CD4-positive, alpha-beta T cell (primary cell): ENCODE measurements at regions not wholly inside any gene's neighbourhood (a gene's known extent, or its start where the extent isn't known, plus 50 kb on each side); places are given as distances from the start of the nearest gene placed in this dataset.

Experiments
- ATAC-seq: fragments of 200-7000 bp; cut with Tn5 transposase; one replicate; pipeline ENCODE4 v1.10.0; 2022; ENCODE audit warnings: mild to moderate bottlenecking; ENCODE audit not compliant: poor library complexity
- CTCF ChIA-PET: fragments of 350-600 bp; sonication (Branson Sonifier 250); formaldehyde crosslinking; loops from one replicate; lab custom pipeline; 2021; ENCODE audit warnings: antibody characterized with exemption, inconsistent platforms; lab: Charles Lee
- POLR2A ChIA-PET: fragments of 350-600 bp; sonication (Branson Sonifier 250); formaldehyde crosslinking; loops from one replicate; lab custom pipeline; 2021; ENCODE audit warnings: antibody characterized with exemption, inconsistent platforms; lab: Charles Lee
- DNase-seq, 14 experiments: peaks; one replicate each; pipeline ENCODE4 v3.0.0-alpha.2; 2013 to 2020; ENCODE audit warnings: mixed read lengths in 2 of 14
- H3K27ac ChIP-seq, 2 donors: one replicate each; pipeline versions ENCODE4 v1.5.1 to v1.7.0; 2013; ENCODE audit warnings: low read length in 2 of 2, low read depth in 1 of 2, mild to moderate bottlenecking in 1 of 2
- H3K27me3 ChIP-seq, 2 experiments: 1 replicate in 1 of 2; 2 replicates in 1 of 2; pipeline versions ENCODE4 v1.6.1 to v1.7.0; 2013; ENCODE audit warnings: low read length in 2 of 2, control low read depth in 1 of 2, mild to moderate bottlenecking in 1 of 2, moderate library complexity in 1 of 2; ENCODE audit not compliant: insufficient read depth in 2 of 2, control insufficient read depth in 1 of 2
- H3K36me3 ChIP-seq: one replicate; pipeline ENCODE4 v1.6.1; 2013; ENCODE audit warnings: low read length, control low read depth; ENCODE audit not compliant: insufficient read depth
- H3K4me1 ChIP-seq: one replicate; pipeline ENCODE4 v1.6.1; 2013; ENCODE audit warnings: low read length, control low read depth; ENCODE audit not compliant: insufficient read depth
- H3K4me3 ChIP-seq: one replicate; pipeline ENCODE4 v1.5.1; 2013; ENCODE audit warnings: mild to moderate bottlenecking, low read length, moderate library complexity
- H3K9me3 ChIP-seq, 2 experiments: 1 replicate in 1 of 2; 2 replicates in 1 of 2; pipeline versions ENCODE4 v1.6.1 to v1.7.0; 2013; ENCODE audit warnings: low read length in 2 of 2, mild to moderate bottlenecking in 2 of 2, control low read depth in 1 of 2, moderate library complexity in 1 of 2; ENCODE audit not compliant: control insufficient read depth in 1 of 2, insufficient read depth in 1 of 2
- H3K27ac Mint-ChIP-seq: one replicate; pipeline ENCODE4 v1.8.0; 2020; ENCODE audit warnings: mixed read lengths
- H3K27me3 Mint-ChIP-seq: one replicate; pipeline ENCODE4 v1.8.0; 2021; ENCODE audit warnings: mixed read lengths
- H3K36me3 Mint-ChIP-seq: one replicate; pipeline ENCODE4 v1.8.0; 2021; ENCODE audit warnings: low read depth, mixed read lengths
- H3K4me1 Mint-ChIP-seq: one replicate; pipeline ENCODE4 v1.8.0; 2021; ENCODE audit warnings: low read depth, mixed read lengths
- H3K4me3 Mint-ChIP-seq: one replicate; pipeline ENCODE4 v1.8.0; 2020; ENCODE audit warnings: mild to moderate bottlenecking, mixed read lengths
- H3K9me3 Mint-ChIP-seq: one replicate; pipeline ENCODE4 v1.8.0; 2020; ENCODE audit warnings: mixed read lengths
- intact Hi-C, 2 experiments: fragments of 100-400 bp; cut with DNase I in 1 of 2; cut with micrococcal nuclease in 1 of 2; formaldehyde crosslinking; loops; one replicate each; pipeline versions ENCODE4 v1.15.1 to v1.9.0; 2023 to 2025; cut with DNase I, micrococcal nuclease
- TF ChIP-seq, protein P1 (sequence below): fragments of 200-600 bp; IDR thresholded peaks from one replicate; pipeline ENCODE4 v1.8.0; 2022; ENCODE audit warnings: antibody characterized with exemption, mild to moderate bottlenecking

DNA sequence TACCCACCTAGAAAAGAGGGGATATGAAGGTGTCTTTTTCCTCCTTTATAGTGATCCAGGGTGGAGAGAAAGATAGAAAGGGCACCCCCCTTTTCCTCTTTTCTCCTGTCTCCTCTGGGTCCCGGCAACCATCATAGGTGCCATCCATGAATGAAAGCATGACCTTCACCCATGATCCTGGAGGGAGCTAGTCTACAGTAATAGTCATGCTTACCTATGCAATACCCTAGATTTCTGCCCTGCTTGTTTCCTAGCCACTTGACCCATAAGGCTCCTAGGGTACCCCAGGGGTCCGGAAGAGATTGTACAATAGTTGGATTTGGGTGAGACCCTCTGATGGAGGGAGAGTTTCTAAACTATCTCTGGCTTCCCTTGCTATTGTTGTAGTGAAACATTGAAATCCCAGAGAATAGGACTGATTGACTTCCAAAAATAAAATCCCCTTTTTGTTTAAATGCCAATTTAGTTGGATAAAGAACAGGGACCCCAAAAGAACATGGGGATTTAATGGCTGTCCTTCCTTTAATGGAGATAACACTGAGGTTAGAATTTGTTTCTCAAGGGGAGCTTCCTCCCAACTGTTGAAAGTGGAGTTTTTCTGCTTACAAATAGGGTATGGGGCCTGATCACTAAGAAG is 366.8 kb upstream of the KHDRBS2 start:
- H3K4me3 Mint-ChIP-seq, result no peak overlapping the region

DNA sequence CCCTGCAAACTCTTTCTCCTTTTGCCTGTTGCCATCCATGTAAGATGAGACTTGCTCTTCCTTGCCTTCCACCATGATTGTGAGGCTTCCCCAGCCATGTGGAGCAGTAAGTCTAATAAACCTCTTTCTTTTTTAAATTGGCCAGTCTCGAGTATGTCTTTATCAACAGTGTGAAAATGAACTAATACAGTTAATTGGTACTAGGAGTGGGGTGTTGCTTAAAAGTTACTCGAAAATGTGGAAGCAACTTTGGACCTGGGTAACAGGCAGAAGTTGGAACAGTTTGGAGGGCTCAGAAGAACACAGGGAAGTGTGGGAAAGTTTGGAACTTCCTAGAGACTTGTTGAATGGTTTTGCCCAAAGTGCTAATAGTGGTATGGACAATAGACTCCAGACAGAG is 359.2 kb upstream of the KHDRBS2 start:
- H3K4me3 Mint-ChIP-seq, result no peak overlapping the region
- H3K9me3 ChIP-seq, result peaks cover 0 to 13% of the 10 kb centered on the region in 2 experiments
- H3K27me3 ChIP-seq, result no peaks in the 10 kb centered on the region
- peaks cover 26% of the 10 kb centered on the region for H3K9me3 Mint-ChIP-seq
- H3K27ac ChIP-seq, result no peak overlapping the region
- no peaks in the 10 kb centered on the region for H3K27me3 Mint-ChIP-seq
- no peaks in the 10 kb centered on the region for H3K36me3 ChIP-seq
- DNase-seq, result no peak
- CTCF ChIA-PET, result no interaction called here
- H3K36me3 Mint-ChIP-seq, result no peaks in the 10 kb centered on the region
- intact Hi-C loops, result no loop called here
- H3K4me3 ChIP-seq, result no peak overlapping the region
- no peak for ATAC-seq
- no peaks in the 10 kb centered on the region for H3K4me1 ChIP-seq
- TF ChIP-seq, protein P1, sequence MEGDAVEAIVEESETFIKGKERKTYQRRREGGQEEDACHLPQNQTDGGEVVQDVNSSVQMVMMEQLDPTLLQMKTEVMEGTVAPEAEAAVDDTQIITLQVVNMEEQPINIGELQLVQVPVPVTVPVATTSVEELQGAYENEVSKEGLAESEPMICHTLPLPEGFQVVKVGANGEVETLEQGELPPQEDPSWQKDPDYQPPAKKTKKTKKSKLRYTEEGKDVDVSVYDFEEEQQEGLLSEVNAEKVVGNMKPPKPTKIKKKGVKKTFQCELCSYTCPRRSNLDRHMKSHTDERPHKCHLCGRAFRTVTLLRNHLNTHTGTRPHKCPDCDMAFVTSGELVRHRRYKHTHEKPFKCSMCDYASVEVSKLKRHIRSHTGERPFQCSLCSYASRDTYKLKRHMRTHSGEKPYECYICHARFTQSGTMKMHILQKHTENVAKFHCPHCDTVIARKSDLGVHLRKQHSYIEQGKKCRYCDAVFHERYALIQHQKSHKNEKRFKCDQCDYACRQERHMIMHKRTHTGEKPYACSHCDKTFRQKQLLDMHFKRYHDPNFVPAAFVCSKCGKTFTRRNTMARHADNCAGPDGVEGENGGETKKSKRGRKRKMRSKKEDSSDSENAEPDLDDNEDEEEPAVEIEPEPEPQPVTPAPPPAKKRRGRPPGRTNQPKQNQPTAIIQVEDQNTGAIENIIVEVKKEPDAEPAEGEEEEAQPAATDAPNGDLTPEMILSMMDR, result no peak
- POLR2A ChIA-PET, result no interaction called here
- H3K4me1 Mint-ChIP-seq, result no peaks in the 10 kb centered on the region
- no peak overlapping the region for H3K27ac Mint-ChIP-seq

More for the DNA sequence above, 366.8 kb upstream of the KHDRBS2 start:
- H3K4me1 Mint-ChIP-seq, result no peaks in the 10 kb centered on the region
- ATAC-seq (no peak), DNase-seq (no peak)
- H3K27me3 Mint-ChIP-seq, result no peaks in the 10 kb centered on the region
- intact Hi-C loops, result no loop called here
- H3K36me3 Mint-ChIP-seq, result no peaks in the 10 kb centered on the region
- H3K27me3 ChIP-seq, result no peaks in the 10 kb centered on the region
- POLR2A ChIA-PET, result no interaction called here
- peaks cover 16% of the 10 kb centered on the region for H3K9me3 Mint-ChIP-seq
- H3K27ac Mint-ChIP-seq, result no peak overlapping the region
- CTCF ChIA-PET, result no interaction called here
- H3K4me3 ChIP-seq, result no peak overlapping the region
- H3K9me3 ChIP-seq, result peaks cover 3 to 25% of the 10 kb centered on the region in 2 experiments
- no peaks in the 10 kb centered on the region for H3K36me3 ChIP-seq
- H3K27ac ChIP-seq, result no peak overlapping the region
- TF ChIP-seq, protein P1, result no peak
- no peaks in the 10 kb centered on the region for H3K4me1 ChIP-seq

DNA sequence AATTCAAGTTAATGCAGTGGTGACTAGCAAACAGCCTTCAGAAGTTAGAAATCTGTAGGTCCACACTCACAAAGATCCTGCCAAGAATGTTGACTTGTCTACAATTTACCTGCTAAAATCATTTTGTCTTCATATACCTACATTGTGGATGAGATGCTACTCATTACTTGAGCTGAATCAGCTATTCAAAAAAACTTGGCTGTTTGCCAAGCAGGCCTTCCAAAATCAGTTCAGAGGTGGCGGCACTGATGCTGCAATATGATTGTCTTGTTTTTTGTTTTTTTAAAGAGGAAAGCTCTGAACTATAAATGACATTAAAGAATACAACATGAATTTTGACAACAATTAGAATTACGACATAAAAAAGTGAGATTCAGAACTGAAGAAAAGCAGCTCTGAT is 354.7 kb upstream of the KHDRBS2 start:
- no peaks in the 10 kb centered on the region for H3K4me1 ChIP-seq
- Mint-ChIP-seq H3K4me1 (no peaks in the 10 kb centered on the region), H3K4me3 (no peak overlapping the region), H3K9me3 (peaks cover 21% of the 10 kb centered on the region), H3K27ac (no peak overlapping the region), H3K36me3 (no peaks in the 10 kb centered on the region), H3K27me3 (no peaks in the 10 kb centered on the region)
- intact Hi-C loops, result no loop called here
- TF ChIP-seq, protein P1, result no peak
- no peak overlapping the region for H3K27ac ChIP-seq
- DNase-seq (no peak), ATAC-seq (no peak)
- POLR2A ChIA-PET, result no interaction called here
- H3K4me3 ChIP-seq, result no peak overlapping the region
- CTCF ChIA-PET, result no interaction called here
- no peaks in the 10 kb centered on the region for H3K36me3 ChIP-seq
- H3K27me3 ChIP-seq, result no peaks in the 10 kb centered on the region
- peaks cover 6 to 10% of the 10 kb centered on the region in 2 experiments for H3K9me3 ChIP-seq
